ENCODE measurements at regions not wholly inside any gene's neighbourhood (a gene's known extent, or its start where the extent isn't known, plus 50 kb on each side); places are given as distances from the start of the nearest gene placed in this dataset.
"Not testable (repeated sequence)": the region's sequence is repeated elsewhere in the genome, so short reads cannot be mapped to it uniquely, and the experiment has no call there.

GRCh38 chr4:55028196-55028595 lies 97.2 kb downstream of the KDR start:
- DNase-seq (ENCODE audit: low spot score), result no peak

- DNase-seq (ENCODE audit: low spot score), result no peak
Observed at GRCh38 chr4:55027596-55027995, 97.8 kb downstream of the KDR start.

- not testable (repeated sequence) for DNase-seq (ENCODE audit: low spot score)
Observed at GRCh38 chr4:55025456-55025855, 99.9 kb downstream of the KDR start.

DNA sequence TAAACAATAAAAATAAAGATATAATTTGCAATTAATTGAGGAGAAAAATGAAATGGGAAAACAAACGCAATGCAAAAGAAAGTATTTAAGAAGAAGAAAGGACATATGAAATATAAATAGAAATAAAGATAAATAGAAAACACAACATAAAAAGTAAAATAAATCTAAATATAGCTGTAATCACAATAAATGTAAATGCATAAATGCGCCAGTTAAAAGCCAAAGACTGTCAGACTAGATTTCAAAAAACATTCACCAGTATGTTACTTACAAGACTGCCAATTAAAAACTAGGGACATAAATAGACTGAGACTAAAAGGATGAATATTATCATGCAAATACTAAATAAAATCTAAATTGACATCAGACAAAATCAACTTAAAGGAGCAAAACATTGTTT lies 102.4 kb downstream of the KDR start:
- DNase-seq (ENCODE audit: low spot score), result no peak

GRCh38 chr4:55021214-55021613 lies 104.2 kb downstream of the KDR start:
- no peak for DNase-seq (ENCODE audit: low spot score)

DNA sequence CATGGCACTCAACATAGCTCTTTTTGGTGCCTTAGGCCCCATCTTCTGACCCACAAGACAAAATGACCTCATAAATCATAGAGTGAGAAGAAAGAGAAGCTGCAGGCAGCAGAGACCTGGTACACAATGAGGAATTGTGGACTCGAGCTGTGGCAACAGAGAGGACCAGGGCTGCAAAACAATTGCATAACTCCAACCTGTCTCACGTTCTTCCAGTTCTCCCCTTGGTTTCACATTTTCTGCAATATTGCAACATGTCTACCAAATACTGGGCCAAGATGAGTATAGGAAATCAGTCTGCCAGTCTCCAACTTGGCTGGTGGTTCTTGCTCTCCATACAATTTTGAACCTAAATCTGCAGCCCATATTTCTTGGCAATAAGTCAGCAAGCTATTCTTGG lies 105.3 kb downstream of the KDR start:
- no peak for DNase-seq (ENCODE audit: low spot score)

DNA sequence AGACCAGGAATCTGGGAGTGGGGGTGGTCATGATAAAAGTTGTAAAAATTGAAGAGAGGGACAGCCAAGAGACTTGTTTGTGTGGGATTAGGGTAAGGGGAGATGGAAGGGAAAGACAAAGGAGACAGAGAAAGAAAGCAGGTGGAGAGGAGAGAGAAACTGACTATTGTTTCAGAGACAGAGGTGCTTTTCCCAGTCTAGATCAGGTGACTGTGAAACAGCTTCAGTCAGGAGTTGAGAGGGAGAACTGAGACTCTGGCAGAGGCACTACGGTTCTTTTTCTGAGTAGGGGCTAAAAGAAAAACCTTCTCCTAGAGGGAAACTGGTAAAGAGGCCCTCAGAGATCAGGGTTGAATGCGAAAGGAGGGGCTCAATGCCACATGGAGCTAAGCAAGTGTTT lies 106.4 kb downstream of the KDR start:
- DNase-seq (ENCODE audit: low spot score), result no peak

DNA sequence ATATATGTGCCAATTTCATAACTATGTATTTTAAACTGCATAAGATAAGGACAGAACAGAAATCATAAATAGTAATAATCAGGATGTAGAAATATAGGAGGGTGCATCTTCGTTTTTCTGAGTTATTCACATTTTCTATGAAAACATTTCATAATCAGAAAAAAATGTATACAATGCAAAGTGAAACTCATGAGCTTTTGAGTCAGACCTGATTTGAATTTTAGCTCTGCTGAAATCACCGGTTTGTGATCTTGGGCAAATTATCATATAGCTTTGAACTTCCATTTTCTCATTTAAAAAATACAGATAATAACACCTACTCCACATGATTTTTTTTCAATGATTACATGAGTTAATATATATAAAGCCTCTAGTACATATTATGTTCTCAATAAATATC lies 106.9 kb downstream of the KDR start:
- DNase-seq (ENCODE audit: low spot score), result no peak

- DNase-seq (ENCODE audit: low spot score), result no peak
Observed at GRCh38 chr4:55017406-55017805, 108.0 kb downstream of the KDR start.

DNA sequence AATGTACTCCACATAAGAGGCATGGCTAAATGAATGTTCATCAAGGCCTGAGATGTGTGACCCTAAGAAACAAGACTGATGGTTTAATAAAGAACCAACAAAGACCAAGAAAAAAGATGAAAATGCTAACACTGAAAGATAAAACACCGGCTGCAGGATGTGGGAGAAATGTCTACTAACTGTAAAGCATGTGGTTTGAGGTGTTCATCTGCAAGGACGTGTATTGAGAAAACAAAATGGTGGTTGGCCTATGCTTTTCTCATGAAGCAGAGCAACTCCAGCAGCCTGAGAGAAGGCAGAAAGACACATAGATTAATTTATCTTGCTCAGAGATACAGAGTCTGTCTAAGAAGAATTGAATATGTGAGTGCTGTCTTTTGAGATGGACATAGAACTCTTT lies 109.3 kb downstream of the KDR start:
- no peak for DNase-seq (ENCODE audit: low spot score)

GRCh38 chr4:55014876-55015275 lies 110.5 kb downstream of the KDR start:
- no peak for DNase-seq (ENCODE audit: low spot score)

- no peak for DNase-seq (ENCODE audit: low spot score)
Observed at GRCh38 chr4:55013431-55013955, 111.9 kb downstream of the KDR start.

DNA sequence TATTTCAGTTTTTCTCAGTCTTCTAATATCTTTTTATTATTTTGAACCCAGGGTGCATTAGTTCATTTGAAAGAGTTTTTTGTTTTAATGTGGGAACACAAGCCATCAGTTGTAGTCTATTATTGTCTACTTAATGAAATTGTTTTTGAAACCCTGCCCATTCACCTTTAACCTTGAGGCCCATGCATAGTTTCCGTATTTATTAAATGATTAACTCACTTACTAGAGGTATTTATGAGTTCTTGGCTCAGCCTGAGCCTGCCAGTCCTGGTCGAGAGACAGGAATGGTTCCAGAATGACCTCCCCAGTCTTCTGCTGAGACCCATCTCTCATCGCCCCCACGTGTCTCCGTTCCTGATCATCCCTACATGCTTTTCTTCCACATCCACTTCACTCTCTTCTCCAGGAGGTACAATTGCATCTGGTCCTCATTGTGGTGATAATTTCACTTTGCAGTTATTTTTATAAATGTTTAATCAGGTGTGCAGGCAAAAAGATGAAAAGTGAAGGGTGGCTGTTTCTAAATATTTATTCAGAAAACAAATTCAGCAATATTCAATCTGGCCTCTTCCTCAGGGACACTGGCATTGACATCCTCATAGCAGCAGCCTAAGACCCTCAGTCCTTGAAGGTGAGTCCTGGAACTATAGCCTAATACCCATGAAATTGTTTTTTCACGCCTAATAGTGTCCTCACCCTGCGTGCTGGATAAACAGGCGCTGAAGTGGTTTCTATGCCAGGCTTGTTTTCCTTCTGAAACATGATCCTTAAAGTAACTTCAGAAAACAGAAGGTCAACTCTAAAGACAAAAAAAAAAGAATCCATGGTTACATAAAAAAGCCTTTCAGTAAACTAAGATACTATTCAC lies 112.8 kb downstream of the KDR start:
- DNase-seq (ENCODE audit: low spot score), result no peak

GRCh38 chr4:55011761-55012160 lies 113.6 kb downstream of the KDR start:
- DNase-seq (ENCODE audit: low spot score), result no peak

DNA sequence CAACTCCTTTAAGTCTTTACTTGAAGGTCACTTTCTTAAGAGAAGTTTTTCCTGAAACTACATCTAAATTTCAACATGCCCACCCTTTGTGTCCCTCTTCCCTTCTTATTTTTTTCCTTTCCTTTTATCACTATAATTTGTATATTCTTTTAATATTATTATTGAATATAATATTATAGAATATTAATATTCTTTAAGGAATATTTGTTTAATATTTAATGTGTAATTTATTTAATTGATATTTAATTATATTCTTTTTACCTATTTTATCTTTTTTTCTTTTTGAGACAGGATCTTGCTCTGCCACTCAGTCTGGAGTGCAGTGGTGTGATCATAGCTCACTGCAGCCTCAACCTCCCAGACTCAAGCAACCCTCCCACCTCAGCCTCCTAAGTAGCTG lies 114.8 kb downstream of the KDR start:
- DNase-seq (ENCODE audit: low spot score), result no peak

DNA sequence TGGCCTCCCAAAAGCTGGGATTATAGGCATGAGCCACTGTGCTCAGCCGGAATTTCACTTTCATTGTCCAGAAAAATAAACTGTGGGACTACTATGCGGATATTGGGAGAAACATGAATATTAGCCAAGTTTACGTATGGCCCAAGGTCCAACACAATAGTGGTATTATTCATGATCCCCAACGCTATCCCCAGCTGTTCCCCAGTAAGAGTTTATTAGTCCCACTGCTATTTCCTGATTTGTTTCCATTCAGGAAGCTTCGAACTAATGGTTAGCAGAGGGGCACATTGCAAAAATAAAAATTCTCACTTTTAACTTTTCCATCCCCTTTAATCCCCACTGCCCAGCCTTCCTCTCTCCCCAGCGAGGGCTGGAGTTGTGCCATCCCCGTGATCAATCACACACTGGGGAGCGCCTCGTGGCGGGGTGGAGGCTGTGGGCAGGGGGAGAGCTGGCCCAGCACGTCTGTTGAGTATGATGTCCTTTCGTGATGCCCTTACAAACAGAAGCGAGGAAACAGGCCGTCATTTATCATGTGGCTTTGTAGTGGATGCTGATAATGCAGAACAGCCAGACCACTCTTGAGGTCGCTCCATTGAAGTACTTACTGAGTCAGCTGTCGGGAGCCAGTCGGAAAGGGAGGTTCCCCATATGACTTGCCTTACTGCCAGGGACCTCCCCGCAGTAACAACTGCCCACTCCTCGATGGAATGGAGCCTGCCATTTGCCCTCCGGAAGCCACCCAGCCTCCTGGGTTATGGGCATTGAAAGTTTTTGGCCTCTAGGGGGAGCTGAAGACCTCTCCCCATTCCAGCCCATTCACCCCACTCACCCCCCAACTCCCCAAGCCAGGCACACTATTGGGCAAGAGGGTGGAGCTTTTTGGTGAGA lies 117.0 kb downstream of the KDR start:
- DNase-seq (ENCODE audit: low spot score), result no peak

- no peak for DNase-seq (ENCODE audit: low spot score)
Observed at GRCh38 chr4:55005910-55006309, 119.5 kb downstream of the KDR start.

DNA sequence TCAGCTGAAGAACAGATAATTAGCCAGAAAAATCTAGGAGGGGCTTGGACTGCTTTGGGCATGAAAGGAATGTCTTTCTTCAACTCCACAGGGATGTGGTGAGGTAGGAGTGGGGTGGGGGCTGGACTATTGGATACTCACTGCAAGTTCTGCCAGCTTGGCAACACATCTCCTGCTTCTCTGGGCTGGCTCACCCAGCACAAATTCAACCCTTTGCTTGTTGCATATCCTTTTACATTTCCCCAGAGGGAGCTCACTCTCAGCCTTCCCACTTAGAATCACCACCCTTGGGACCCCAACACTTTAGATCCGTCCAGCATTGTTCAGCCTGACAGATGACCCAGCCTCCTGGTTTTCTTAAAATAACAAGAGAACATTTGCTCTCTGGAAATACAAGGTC lies 120.6 kb downstream of the KDR start:
- DNase-seq (ENCODE audit: low spot score), result no peak

GRCh38 chr4:55002431-55002830 lies 123.0 kb downstream of the KDR start:
- no peak for DNase-seq (ENCODE audit: low spot score)

DNA sequence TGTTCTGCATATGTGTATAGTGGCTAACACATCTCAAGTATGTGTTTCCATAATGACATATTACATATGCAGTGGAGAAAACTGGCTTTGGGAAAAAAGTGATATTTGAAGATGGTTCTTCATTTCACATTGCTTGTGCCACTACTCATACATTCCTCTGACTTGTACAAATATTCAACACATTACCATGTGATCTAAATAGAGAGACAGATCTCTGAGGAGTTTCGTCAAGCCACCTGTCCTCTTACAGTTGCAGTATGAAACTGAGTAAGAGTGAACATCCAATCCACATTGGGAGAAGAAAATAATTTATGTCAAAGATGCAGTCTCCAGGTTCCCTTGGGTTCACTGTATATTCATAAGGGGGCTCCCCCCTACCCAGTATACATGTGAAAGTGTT lies 123.9 kb downstream of the KDR start:
- DNase-seq (ENCODE audit: low spot score), result no peak

- peak; percentile 33 for DNase-seq (ENCODE audit: low spot score)
Observed at GRCh38 chr4:54999003-54999402, 126.4 kb downstream of the KDR start.

DNA sequence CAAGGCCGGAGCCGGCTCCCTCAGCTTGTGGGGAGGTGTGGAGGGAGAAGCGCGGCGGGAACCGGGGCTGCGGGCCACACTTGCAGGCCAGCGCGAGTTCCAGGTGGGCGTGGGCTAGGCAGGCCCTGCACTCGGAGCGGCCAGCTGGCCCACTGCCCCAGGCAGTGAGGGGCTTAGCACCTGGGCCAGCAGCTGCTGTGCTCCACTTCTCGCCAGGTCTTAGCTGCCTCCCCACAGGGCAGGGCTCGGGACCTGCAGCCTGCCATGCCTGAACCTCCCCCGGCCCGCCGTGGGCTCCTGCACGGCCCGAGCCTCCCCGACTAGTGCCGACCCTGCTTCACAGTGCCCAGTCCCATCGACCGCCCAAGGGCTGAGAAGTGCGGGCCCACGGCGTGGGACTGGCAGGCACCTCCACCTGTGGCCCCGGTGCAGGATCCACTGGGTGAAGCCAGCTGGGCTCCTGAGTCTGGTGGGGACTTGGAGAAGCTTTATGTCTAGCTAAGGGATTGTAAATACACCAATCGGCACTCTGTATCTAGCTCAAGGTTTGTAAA lies 131.8 kb downstream of the KDR start:
- not testable (repeated sequence) for DNase-seq (ENCODE audit: low spot score)

GRCh38 chr4:54992266-54992665 lies 133.1 kb downstream of the KDR start:
- DNase-seq (ENCODE audit: low spot score), result no peak

All from Ammon's horn (tissue), 1 donor.